Urothelium cell line (cell line): ENCODE measurements at regions not wholly inside any gene's neighbourhood (a gene's known extent, or its start where the extent isn't known, plus 50 kb on each side); places are given as distances from the start of the nearest gene placed in this dataset.

Source experiments
- DNase-seq: peaks from one replicate; pipeline ENCODE4 v3.0.0; 2011; ENCODE audit warnings: low spot score, mixed read lengths
- FAIRE-seq: peaks from 2 replicates; lab custom pipeline; 2011; peaks lifted over from hg19 to GRCh38; lab: Jason Lieb, UNC

DNA sequence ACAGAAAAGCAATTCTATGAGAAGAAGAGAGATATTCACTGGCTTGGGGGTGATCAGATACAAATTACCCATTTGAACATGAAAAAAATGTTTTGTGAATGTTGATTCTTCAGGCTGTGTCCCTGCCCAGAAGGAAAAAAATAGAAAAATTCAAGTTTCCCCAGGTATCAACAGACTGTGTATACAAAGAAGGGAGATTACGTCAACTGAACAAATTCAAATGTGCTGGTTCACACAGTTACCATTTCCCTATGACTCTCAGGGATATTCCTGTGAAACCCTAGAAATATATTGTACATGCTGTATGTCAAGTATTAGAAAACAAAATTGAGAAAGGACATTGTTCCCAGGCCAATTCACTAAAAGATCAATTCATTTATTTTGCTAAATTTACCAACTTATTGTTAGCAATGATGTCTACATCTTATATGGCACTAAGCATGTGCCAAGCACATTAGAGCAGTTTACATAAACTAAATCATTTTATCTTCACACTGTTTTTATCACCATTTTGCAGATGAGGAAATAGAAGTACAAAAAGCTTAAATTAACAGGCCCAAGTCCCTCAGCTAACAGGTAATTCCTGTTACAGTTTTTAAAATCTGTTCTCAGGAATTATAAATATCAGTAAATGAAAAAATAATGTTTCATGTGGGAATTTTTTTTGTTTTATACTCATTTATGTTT, 306.7 kb upstream of the ROBO2 start:
- DNase-seq = no peak
- no peak for FAIRE-seq

DNA sequence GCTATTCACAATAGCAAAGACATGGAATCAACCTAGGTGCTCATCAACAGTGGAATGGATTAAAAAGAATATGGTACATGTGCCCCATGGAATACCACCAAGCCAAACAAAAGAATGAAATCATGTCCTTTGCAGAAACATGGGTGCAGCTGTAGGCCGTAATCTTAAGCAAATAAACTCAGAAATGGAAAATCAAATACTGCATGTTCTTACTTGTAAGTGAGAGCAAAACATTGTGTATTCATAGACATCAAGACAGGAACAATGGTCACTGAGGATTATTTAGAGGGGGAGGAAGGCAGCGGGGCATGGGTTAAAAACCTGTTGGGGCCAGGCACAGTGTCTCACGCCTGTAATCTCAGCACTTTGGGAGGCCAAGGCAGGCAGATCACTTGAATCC, 304.7 kb upstream of the ROBO2 start:
- FAIRE-seq (no peak), DNase-seq (no peak)

DNA sequence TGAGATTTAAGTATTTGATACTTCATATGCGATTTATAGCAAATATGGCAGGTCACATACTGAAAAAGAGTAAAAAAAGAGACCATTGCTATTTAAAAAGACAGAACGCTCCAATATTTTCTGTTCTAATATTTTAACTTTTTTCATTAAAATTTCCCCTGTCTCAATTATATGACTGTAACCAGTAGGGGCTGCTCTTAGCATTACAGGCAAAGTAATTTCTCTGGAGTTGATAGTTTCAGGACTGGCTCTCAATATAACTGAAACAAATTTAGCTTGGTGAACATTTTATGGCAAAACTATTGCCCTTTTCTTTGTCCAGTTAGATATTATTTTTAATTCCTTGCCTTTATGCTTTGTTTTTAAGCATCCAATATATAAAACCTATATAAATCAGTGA, 286.3 kb upstream of the ROBO2 start:
- DNase-seq (no peak), FAIRE-seq (no peak)

DNA sequence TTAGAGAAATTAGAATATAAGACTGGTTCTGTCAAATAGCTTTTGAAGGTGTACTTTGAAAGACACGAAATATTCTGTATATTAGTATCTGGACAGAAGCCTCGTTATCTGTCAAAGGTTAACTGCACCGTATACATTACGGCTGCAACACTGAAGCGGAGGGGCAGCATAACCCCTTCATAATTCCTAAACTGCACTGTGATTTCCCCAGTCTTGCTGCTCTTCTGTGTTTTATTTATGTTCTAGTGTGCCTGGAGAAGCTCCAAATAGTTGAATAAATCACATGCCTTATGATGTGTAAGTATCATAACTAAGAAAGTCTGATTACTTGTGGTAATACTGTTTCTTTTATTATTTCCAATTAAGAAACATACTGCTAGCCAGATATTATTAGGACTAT, 285.7 kb upstream of the ROBO2 start:
- FAIRE-seq (no peak), DNase-seq (no peak)

DNA sequence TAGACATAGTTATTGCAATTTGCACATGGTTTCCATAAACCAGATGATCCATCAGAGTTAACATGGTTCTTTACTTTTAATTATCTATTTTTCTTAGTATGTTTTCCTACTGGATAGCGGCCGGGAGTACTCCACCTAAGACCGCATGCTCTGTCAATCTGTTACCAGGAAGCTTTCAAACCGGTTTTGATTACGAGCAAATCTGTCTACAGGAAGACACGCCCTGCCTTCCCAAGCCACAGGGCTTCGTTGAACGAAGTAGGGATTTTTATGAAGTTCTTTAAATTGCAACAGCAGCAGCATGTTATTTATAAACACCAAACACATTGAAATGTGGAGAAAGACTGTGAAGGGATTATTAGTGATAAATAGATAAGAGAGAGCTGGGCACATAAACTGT, 283.3 kb upstream of the ROBO2 start:
- no peak for FAIRE-seq

DNA sequence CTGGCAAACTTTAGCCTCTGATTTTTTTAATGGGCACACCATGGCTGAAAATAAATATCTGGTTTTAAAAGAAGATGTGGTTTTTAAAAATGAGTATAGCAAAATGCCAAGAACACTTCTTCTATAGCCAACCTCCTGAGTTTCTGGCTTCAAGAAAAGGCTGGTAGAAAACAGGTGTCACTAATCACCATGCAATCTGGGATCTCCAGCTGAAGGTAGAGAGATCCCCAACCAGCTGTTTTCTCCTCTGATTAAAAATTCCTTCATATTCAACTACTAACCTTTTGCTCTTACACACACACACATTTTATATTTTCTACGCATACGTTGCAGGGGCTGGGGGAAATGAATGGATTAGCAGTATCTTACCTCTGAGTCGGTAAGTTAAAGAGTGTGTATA, 279.6 kb upstream of the ROBO2 start:
- FAIRE-seq (no peak), DNase-seq (no peak)

More for the DNA sequence above, 283.3 kb upstream of the ROBO2 start:
- no peak for DNase-seq

DNA sequence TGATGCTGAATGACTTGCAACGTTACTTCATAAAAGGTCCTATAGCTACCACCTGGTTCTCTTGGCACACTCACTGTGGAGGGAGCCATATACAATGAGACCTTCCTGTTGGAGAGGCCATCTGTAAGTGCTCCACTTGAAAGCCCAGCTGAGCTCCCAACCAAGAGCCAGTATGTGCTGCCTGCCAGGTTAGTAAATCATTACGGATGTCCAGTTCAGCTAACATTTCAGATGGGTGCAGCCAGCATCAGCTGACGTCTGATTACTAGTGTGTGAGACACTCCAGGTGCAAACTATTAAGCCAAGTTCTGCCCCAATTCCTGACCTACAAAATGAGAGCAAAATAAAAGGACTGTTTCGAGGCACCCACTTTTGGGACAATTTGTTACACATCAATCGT, 274.4 kb upstream of the ROBO2 start:
- FAIRE-seq = no peak
- no peak for DNase-seq

DNA sequence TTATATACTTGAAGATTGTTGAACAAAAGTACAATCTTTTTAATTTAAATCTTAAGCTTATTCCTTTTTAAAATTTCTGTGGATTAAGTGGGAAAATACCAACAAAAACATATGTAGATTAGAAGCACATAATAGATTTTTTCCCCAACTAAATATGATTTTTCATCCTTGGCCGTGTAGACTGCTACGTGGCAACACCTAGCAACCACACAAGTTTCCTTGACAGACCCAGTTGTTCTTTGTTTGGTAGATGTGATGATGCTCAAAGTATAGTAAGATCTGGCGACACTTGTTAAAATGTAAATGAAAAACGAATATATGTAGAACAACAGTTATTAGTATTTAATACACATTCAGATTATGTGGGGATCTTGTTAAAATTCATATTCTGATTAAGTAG, 271.0 kb upstream of the ROBO2 start:
- FAIRE-seq = no peak
- no peak for DNase-seq

DNA sequence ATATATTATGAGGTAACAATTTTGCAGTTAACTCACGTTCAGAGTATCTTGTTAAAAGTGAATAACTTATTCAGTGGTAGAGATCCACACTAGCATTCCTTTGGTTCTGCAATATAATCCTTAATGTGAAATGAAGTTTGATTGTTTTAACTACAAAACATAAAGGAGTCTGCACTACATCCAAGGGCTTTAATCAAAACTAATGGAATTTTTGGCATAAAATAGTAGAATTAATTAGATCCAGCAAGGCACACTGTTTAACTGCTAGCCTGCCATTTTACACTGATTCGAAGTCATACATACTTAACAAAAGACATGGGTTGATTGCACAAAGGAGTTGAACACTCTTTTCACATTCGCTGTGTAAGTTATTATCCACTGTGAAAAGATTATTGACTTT, 263.0 kb upstream of the ROBO2 start:
- FAIRE-seq = no peak
- DNase-seq = no peak

DNA sequence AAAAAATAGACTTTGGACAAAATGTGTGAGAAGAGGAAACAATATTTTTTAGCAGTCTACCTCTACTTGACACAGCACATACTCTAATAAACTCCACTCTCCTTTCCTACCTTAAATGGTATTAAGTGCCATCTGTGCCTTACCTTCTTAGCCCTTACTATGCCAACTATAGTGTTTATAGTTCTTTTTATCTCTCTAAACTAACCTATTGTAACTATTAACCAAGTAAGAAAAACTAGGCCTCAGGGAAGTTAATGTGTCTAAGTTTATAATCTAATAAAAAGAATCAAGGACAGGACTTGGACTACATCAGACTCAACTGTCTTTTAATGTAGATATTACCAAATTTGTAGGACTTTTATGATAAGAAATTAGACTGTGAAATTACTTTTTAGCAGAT, 251.7 kb upstream of the ROBO2 start:
- FAIRE-seq (no peak), DNase-seq (no peak)

DNA sequence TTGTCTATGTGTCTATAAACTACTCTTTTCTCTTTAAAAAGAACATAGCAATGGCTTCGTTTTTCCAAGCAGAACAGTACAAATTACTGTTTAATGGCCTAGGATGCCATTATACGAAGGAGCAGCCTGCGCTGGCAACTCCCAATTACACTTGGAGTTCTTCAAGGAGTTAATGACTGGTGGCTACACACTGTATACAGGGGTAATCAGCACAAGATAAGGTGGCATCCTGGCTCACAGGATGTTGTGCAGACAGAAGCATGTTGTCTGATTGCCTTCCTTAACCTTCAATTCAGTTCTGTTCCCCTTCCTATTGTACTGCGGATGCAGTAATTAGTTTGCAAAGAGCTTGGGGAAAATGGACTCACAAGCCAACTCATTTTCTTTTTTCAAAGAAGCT, 250.7 kb upstream of the ROBO2 start:
- DNase-seq = no peak
- FAIRE-seq = no peak

DNA sequence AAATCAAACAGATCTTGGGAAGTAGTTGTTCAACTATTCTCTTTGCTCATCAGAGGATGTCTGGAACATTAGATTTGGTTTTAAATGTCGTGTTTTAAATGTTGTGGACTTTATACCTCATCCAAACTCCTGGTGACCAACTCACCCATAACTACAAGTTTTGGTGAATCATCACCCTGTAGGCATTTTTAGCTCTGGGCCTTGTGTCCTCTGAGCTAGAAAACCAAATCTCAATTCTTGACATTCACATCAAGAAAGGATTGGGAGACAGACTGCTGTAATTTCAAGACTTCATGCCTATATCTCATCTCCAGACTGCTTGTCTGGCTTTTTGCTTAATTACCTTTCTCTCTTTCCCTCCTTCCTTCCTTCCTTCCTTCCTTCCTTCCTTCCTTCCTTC, 228.5 kb upstream of the ROBO2 start:
- DNase-seq (no peak), FAIRE-seq (no peak)

DNA sequence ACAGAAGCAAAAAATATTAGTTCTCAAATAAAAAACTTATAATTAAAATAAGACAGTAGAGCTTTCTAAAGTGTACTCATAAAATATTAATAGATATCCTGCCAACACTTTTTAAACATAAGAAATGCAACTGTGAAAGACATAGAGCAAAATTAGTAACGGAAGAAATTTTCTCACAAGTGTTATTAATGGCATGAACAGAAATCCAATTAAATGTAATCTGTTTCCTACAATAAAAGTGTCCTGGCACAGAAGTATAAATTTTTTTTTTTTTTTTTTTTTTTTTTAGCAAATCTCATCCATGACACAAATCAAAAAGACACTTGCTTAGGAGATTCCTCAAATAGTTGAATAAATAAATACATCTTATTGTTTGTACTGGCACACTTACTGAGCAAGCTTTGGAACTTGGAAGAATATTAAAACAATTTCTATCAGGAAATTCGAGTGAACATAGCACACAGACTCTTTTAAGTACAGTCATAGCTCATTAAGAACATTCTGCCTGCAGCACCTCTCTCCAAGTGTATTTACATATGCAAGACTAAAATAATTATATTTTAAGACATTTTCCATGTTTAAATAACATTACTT, 227.2 kb upstream of the ROBO2 start:
- FAIRE-seq (no peak), DNase-seq (no peak)

DNA sequence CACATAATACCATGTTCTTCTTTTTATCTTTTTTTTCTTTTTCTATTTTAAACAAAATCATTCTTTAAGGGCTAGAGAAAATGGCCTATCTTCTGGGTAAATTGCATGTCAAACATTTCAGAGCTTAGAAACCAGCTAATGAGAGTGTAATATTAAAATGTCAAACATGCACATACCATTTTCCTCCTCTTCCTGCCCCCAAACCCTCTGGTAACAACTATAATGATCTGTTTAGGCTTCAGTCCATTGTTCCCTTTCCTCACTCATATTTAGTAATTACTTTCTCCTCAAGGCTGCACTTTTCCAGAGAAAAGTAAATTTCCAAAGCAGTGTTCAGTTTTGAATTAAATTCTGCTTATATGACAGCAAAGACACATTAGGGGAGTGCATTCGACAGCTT, 224.3 kb upstream of the ROBO2 start:
- DNase-seq = no peak

DNA sequence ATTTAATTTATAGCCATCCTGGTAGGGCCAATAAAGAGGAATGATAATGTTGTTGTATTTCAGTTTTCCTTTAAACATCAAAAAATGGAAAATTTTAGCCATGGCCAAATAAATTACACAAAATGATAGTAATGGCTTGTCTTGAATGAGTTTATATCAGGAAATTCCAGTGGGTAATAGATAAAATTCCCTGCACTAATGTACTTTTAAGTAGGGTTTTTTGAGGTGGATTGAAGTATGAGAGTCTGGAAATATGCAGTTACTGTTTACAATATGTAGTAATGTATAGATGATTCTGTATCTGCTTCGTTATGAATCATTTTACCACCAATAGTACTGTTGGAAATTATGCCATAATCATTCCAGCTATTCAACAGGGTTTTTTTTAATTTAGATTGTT, 219.4 kb upstream of the ROBO2 start:
- FAIRE-seq (no peak), DNase-seq (no peak)

More for the DNA sequence above, 224.3 kb upstream of the ROBO2 start:
- no peak for FAIRE-seq

DNA sequence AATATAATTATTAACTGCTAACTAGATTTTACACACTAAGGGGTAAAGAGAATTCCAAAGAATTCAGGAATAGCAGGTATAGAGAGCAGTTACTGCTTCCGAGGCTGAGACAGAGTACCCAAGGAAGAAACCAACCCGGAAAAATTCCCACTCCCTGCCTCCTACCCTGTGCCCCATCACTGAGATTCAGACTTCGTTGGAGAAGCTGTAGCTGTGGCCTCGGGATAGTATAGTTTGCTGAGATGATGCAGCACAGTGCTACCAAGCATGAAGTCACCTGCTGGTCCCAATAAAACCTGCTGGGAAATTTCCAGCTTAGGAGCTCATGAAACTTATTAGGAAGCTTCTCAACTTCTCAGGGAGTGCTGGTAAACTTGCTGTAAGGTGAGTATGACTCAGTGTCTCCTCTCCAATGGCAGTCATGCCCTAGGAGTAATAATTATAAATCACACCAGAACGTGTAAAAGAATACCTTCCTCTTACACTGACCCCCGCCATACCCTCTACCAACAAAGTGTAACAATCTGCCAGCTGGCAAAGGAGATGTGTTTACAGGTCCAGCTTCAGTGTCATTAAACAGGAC, 215.2 kb upstream of the ROBO2 start:
- FAIRE-seq (no peak), DNase-seq (no peak)

DNA sequence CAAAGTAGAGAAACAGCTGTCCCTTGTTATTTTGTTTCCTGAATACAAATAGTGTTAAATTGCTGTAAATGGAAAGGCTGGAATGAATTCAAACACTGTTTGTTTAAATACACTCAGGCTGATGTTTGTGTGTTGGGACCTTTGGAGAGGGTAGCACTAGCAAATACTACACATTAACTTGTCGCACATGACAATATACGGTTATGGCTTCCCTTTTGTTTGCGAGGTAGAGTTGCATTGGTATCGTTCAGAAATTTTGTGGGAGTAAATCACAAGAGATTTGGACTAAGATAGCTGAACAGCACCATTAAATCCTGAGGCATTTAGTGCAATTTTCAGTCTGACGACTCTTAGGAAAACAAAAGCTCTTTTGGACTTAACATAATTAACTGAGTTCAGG, 213.0 kb upstream of the ROBO2 start:
- FAIRE-seq (no peak), DNase-seq (no peak)

DNA sequence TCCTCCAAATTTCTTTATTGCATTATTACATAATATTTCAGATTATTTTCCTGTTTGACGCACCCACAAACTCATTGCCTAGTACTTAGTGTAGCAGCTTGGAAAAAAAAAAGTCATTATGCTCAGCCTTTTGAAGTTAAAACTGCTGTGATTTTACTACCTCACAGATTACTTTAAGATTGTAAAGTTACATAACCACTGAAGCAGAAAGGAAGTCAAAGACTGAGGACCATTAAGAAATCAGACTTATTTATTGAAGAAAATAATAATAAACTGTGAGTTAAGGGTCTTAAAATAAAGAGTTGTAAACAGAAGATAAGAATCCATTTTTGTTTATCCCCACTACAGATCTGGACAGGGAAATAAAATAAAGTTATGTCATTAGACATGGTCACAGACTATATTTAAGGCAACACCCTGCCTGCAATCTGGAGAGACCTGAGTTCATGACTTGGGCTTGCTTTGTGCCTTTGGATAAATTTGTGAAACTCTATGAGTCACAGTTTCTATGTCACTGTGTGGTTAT, 212.1 kb upstream of the ROBO2 start:
- FAIRE-seq (no peak), DNase-seq (no peak)

DNA sequence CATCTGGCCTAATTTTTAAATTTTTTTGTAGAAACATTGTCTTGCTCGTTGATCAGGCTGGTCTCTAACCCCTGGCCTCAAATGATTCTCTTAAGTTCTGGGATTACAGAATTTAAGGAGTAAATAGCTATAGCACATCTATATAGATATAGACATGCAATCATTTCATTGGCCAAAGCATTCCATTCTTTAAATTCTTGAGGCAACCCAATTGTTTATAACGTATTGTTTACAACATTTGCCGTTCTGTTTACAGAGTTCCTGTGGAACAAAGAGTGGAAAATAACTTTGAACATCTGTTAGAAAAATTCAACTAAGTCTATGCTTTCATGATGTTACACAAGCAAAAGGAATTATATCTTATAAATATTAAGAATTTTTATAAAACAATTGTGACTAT, 205.2 kb upstream of the ROBO2 start:
- FAIRE-seq (no peak), DNase-seq (no peak)

DNA sequence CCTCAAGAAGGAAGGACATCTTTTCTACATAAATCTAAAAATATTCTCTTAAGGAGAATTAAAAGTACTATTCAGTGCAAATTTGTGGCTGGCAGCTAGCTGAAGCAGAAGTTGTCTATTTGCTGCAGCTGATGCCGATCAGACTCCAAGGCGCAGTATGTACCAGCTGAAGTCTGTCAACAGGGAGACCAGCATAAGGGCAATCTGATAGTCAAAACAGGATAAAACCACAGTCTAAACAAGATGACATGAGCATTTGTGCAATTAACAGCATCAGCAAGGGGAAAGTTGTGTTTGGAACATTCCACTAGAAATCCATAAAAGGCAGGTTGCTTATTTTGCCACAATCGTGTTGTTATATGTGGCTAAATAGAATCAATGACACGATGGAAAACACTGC, 198.2 kb upstream of the ROBO2 start:
- DNase-seq (no peak), FAIRE-seq (no peak)

DNA sequence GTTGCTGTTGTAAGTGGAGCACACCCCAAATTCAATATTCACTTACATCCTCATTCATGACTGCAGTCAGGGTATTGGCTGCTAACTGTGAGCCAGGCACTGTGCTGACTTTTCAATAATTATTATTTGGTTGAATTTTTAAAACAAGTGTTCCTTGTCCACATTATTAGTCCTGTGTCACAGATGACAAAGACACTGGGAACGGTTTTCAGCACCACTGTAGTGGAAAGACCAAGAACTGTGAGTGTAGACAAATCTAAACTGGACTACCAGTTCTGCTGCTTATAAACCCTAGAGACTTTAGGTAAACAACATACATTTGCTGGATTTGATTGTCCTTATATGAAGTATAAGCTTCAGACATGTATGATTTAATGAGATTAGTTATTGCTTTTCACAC, 197.7 kb upstream of the ROBO2 start:
- DNase-seq (no peak), FAIRE-seq (no peak)

DNA sequence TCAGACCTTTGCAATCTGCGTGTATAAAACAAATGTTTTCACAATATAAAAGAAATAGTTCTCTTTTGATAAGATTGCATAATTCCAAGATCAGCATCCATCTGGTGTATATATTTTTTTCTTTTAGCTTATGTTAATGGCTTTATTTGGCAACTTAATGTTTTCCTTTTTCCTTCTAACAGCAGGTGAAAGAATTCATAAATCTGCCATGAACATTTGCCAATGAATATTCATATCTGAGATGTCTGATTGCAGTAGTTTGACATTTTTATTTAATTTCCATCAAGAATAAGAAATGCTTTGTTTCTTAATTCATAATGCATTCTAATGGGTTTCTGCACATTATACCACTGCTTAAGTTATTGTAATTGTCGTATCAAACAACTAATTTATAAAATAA, 184.4 kb upstream of the ROBO2 start:
- DNase-seq (no peak), FAIRE-seq (no peak)
